KMS-11 (cell line): ENCODE measurements at regions not wholly inside any gene's neighbourhood (a gene's known extent, or its start where the extent isn't known, plus 50 kb on each side); places are given as distances from the start of the nearest gene placed in this dataset.

Source experiments
- H2AFZ ChIP-seq: fragments of 200-600 bp; sonication (generic); 2 replicates; pipeline ENCODE4 v1.6.1; 2016; ENCODE audit warnings: antibody characterized with exemption, mixed run types, low read depth
- H3K27ac ChIP-seq: fragments of 200-600 bp; sonication (generic); 2 replicates; pipeline ENCODE4 v1.6.1; 2016; ENCODE audit warnings: mild to moderate bottlenecking, mixed run types
- H3K27me3 ChIP-seq: fragments of 200-600 bp; sonication (generic); 2 replicates; pipeline ENCODE4 v1.6.1; 2017; ENCODE audit warnings: mild to moderate bottlenecking, low read depth, mixed run types, moderate library complexity; ENCODE audit not compliant: insufficient read depth
- H3K36me3 ChIP-seq: fragments of 200-600 bp; sonication (generic); 2 replicates; pipeline ENCODE4 v1.6.1; 2017; ENCODE audit warnings: mild to moderate bottlenecking, mixed run types; ENCODE audit not compliant: insufficient read depth
- H3K4me1 ChIP-seq: fragments of 200-600 bp; sonication (generic); 2 replicates; pipeline ENCODE4 v1.6.1; 2016; ENCODE audit warnings: mild to moderate bottlenecking, low read depth, mixed run types; ENCODE audit not compliant: poor library complexity, severe bottlenecking
- H3K4me2 ChIP-seq: fragments of 200-600 bp; sonication (generic); 2 replicates; pipeline ENCODE4 v1.7.0; 2016; ENCODE audit warnings: mild to moderate bottlenecking, mixed run types
- H3K4me3 ChIP-seq: fragments of 200-600 bp; sonication (generic); IDR thresholded peaks from 2 replicates; pipeline ENCODE4 v1.6.1; 2017; ENCODE audit warnings: low read depth, low read length, mixed read lengths; ENCODE audit not compliant: insufficient read depth
- H3K79me2 ChIP-seq: fragments of 200-600 bp; sonication (generic); 2 replicates; pipeline ENCODE4 v1.6.1; 2016; ENCODE audit warnings: low read depth, mixed run types; ENCODE audit not compliant: insufficient read depth
- H3K9ac ChIP-seq: fragments of 200-600 bp; sonication (generic); 2 replicates; pipeline ENCODE4 v1.6.1; 2016; ENCODE audit warnings: mild to moderate bottlenecking, mixed run types
- H4K20me1 ChIP-seq: fragments of 200-600 bp; sonication (generic); 2 replicates; pipeline ENCODE4 v1.6.1; 2016; ENCODE audit warnings: mild to moderate bottlenecking, mixed run types; ENCODE audit not compliant: insufficient read depth
- CTCF ChIP-seq: fragments of 200-600 bp; sonication (generic); conservative IDR thresholded peaks from 2 replicates; pipeline ENCODE4 v1.6.1; 2017; ENCODE audit warnings: low read depth, mild to moderate bottlenecking, antibody characterized with exemption, low read length, moderate library complexity, mixed read lengths

GRCh38 chr1:189522441-189522840 is 955.2 kb downstream of the BRINP3 start:
- TF ChIP-seq CTCF = no peak
- H3K36me3 ChIP-seq = no peaks in the 10 kb centered on the region
- no peaks in the 10 kb centered on the region for H3K4me1 ChIP-seq
- H3K4me3 ChIP-seq = no peak overlapping the region
- no peak overlapping the region for H3K9ac ChIP-seq
- no peak overlapping the region for H3K4me2 ChIP-seq
- H3K27me3 ChIP-seq = no peaks in the 10 kb centered on the region
- no peak overlapping the region for H3K27ac ChIP-seq
- no peaks in the 10 kb centered on the region for H4K20me1 ChIP-seq
- H3K79me2 ChIP-seq = no peaks in the 10 kb centered on the region
- H2AFZ ChIP-seq = no peak overlapping the region

- Histone ChIP-seq H3K4me3 (no peak overlapping the region), H3K27ac (no peak overlapping the region), H3K27me3 (no peaks in the 10 kb centered on the region), H3K79me2 (no peaks in the 10 kb centered on the region), H4K20me1 (no peaks in the 10 kb centered on the region), H3K36me3 (no peaks in the 10 kb centered on the region), H3K4me2 (no peak overlapping the region), H3K4me1 (no peaks in the 10 kb centered on the region), H2AFZ (no peak overlapping the region), H3K9ac (no peak overlapping the region)
- TF ChIP-seq CTCF = no peak
Observed at GRCh38 chr1:189524501-189524900, 953.2 kb downstream of the BRINP3 start.

GRCh38 chr1:189530162-189530561 is 947.5 kb downstream of the BRINP3 start:
- H3K27ac ChIP-seq = no peak overlapping the region
- no peaks in the 10 kb centered on the region for H4K20me1 ChIP-seq
- no peak overlapping the region for H2AFZ ChIP-seq
- H3K9ac ChIP-seq = no peak overlapping the region
- H3K4me3 ChIP-seq = no peak overlapping the region
- TF ChIP-seq CTCF = no peak
- H3K4me1 ChIP-seq = no peaks in the 10 kb centered on the region
- H3K36me3 ChIP-seq = no peaks in the 10 kb centered on the region
- H3K79me2 ChIP-seq = no peaks in the 10 kb centered on the region
- no peak overlapping the region for H3K4me2 ChIP-seq
- no peaks in the 10 kb centered on the region for H3K27me3 ChIP-seq

GRCh38 chr1:189538271-189538670 is 939.4 kb downstream of the BRINP3 start:
- Histone ChIP-seq H4K20me1 (no peaks in the 10 kb centered on the region), H3K4me1 (no peaks in the 10 kb centered on the region), H3K27me3 (no peaks in the 10 kb centered on the region), H3K79me2 (no peaks in the 10 kb centered on the region), H3K4me3 (no peak overlapping the region), H3K4me2 (no peak overlapping the region), H2AFZ (no peak overlapping the region), H3K9ac (no peak overlapping the region), H3K27ac (no peak overlapping the region), H3K36me3 (no peaks in the 10 kb centered on the region)
- no peak for TF ChIP-seq CTCF

GRCh38 chr1:189550498-189550897 is 927.2 kb downstream of the BRINP3 start:
- no peak overlapping the region for H3K4me3 ChIP-seq
- H3K4me2 ChIP-seq = no peak overlapping the region
- no peaks in the 10 kb centered on the region for H3K27me3 ChIP-seq
- no peaks in the 10 kb centered on the region for H3K36me3 ChIP-seq
- no peak for TF ChIP-seq CTCF
- no peak overlapping the region for H3K9ac ChIP-seq
- H2AFZ ChIP-seq = no peak overlapping the region
- no peaks in the 10 kb centered on the region for H3K4me1 ChIP-seq
- H3K79me2 ChIP-seq = no peaks in the 10 kb centered on the region
- no peaks in the 10 kb centered on the region for H4K20me1 ChIP-seq
- no peak overlapping the region for H3K27ac ChIP-seq
